ENCODE measurements at regions not wholly inside any gene's neighbourhood (a gene's known extent, or its start where the extent isn't known, plus 50 kb on each side); places are given as distances from the start of the nearest gene placed in this dataset.

DNA sequence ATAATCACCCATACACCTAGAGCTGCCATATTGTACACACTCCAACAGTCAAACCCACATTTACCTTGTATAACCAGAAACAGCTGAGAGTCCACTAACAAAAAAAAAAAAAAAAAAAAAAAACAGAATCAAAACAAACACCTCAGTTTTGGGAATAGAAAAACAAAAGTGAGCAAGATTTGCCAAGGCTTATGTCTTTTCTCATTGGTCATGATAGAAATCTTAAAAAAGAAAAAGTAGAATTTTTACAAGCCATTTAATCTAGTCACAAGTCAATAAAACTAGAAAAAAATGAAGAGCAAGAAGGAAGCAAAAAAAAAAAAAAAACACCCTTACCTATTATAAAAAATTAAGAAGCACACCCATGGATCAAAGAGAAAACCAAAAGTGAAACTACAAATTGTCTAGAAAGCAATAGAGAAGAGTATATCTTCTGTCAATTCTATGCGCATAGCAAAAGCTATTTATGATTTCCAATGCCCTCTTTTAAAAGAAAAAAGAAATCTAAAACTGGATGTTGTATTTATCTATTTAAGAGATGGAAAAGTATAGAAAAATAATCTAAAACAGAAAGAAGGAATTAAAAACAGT is 113.2 kb upstream of the GALNT2 start:
- ATAC-seq (ENCODE audit: low read depth) (no peak), DNase-seq (no peak)
- H3K9ac ChIP-seq (ENCODE audit: low read length): no peak overlapping the region
- intact Hi-C loops (cut with micrococcal nuclease): no loop called here
- H2AFZ ChIP-seq (ENCODE audit: insufficient read depth, low read depth, low read length, poor library complexity, severe bottlenecking): peak overlapping the region; percentile 17
- H3K27me3 ChIP-seq (replicated peaks in 1 of 4; ENCODE audit: control extremely low read depth in 1 of 4, control insufficient read depth in 3 of 4, insufficient read depth in 4 of 4, low read length in 3 of 4): peaks cover 0 to 3% (median 0%) of the 10 kb centered on the region in 4 experiments
- Mint-ChIP-seq H3K27me3 (peaks cover 20% of the 10 kb centered on the region), H3K9me3 (ENCODE audit: insufficient read depth) (no peaks in the 10 kb centered on the region), H3K4me1 (peaks cover 9% of the 10 kb centered on the region), H3K4me3 (no peak overlapping the region), H3K27ac (no peak overlapping the region)
- no peak overlapping the region for H3K27ac ChIP-seq (ENCODE audit: low read length in 2 of 2)
- ChIA-PET CTCF (interaction anchor here (0.8 kb wide), 1 partner anchor 38 kb away, joined by 4 read pairs; no protein-coding TSS in a partner anchor), POLR2A (no interaction called here)
- H3K9me3 ChIP-seq (ENCODE audit: control extremely low read depth in 1 of 3, control insufficient read depth in 2 of 3, insufficient read depth in 1 of 3, low read length in 2 of 3): peaks cover 0 to 1% (median 0%) of the 10 kb centered on the region in 3 donors
- no peaks in the 10 kb centered on the region for H3K4me1 ChIP-seq (ENCODE audit: control insufficient read depth in 2 of 2, insufficient read depth in 2 of 2, low read length in 2 of 2)
- H4K20me1 ChIP-seq (ENCODE audit: control insufficient read depth, insufficient read depth, low read length, poor library complexity, severe bottlenecking): no peaks in the 10 kb centered on the region
- H3K36me3 ChIP-seq (replicated peaks in 1 of 2; ENCODE audit: control extremely low read depth in 1 of 2, control insufficient read depth in 1 of 2, extremely low read depth in 1 of 2, insufficient read depth in 2 of 2, low read length in 1 of 2): no peaks in the 10 kb centered on the region
- peak overlapping the region in 1 of 5 experiments; percentile 18 for H3K4me3 ChIP-seq (ENCODE audit: control extremely low read depth in 1 of 5, extremely low read depth in 1 of 5, insufficient read depth in 1 of 5, low read depth in 2 of 5, low read length in 4 of 5)
- no peaks in the 10 kb centered on the region for H3K79me2 ChIP-seq (ENCODE audit: control insufficient read depth, insufficient read depth, low read length)
- WGBS (ENCODE audit: insufficient coverage): no CpG with 5 or more reads among the region's 1 CpG
- TF ChIP-seq, protein P1, sequence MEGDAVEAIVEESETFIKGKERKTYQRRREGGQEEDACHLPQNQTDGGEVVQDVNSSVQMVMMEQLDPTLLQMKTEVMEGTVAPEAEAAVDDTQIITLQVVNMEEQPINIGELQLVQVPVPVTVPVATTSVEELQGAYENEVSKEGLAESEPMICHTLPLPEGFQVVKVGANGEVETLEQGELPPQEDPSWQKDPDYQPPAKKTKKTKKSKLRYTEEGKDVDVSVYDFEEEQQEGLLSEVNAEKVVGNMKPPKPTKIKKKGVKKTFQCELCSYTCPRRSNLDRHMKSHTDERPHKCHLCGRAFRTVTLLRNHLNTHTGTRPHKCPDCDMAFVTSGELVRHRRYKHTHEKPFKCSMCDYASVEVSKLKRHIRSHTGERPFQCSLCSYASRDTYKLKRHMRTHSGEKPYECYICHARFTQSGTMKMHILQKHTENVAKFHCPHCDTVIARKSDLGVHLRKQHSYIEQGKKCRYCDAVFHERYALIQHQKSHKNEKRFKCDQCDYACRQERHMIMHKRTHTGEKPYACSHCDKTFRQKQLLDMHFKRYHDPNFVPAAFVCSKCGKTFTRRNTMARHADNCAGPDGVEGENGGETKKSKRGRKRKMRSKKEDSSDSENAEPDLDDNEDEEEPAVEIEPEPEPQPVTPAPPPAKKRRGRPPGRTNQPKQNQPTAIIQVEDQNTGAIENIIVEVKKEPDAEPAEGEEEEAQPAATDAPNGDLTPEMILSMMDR (IDR thresholded peaks at IDR 0.05): no peak
- no peak for TF ChIP-seq EZH2 (IDR thresholded peaks at IDR 0.05; ENCODE audit: borderline replicate concordance, insufficient read depth, low read depth, low read length, poor library complexity, severe bottlenecking)
- peak overlapping the region; percentile 13 for H3K4me2 ChIP-seq (replicated peaks; ENCODE audit: low read depth, low read length, poor library complexity, severe bottlenecking)

DNA sequence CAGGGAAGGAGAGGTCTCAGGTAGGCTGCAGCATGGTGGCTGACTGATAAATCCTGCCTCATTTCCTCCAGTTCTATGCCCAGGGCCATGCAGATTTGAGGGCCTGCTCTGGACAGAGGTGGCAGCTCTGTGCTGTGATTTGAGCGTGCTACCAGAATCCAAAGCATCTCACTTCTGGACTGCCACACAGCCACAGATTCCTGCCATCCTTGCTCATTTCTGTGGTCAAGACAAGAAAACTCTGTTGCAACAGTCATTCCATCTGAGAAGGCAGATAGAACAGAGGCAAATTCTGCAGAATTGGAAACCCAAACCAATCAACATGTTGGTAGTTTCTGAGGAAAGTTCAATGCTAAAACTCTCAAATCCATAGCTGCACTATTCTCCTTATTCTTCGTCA is 102.8 kb upstream of the GALNT2 start:
- Histone ChIP-seq H3K4me3 (ENCODE audit: control extremely low read depth in 1 of 5, extremely low read depth in 1 of 5, insufficient read depth in 1 of 5, low read depth in 2 of 5, low read length in 4 of 5) (no peak overlapping the region), H3K9me3 (ENCODE audit: control extremely low read depth in 1 of 3, control insufficient read depth in 2 of 3, insufficient read depth in 1 of 3, low read length in 2 of 3) (no peaks in the 10 kb centered on the region), H3K9ac (ENCODE audit: low read length) (no peak overlapping the region), H3K27me3 (replicated peaks in 1 of 4; ENCODE audit: control extremely low read depth in 1 of 4, control insufficient read depth in 3 of 4, insufficient read depth in 4 of 4, low read length in 3 of 4) (peaks cover 0 to 8% (median 5%) of the 10 kb centered on the region in 4 experiments), H4K20me1 (ENCODE audit: control insufficient read depth, insufficient read depth, low read length, poor library complexity, severe bottlenecking) (no peaks in the 10 kb centered on the region), H3K36me3 (replicated peaks in 1 of 2; ENCODE audit: control extremely low read depth in 1 of 2, control insufficient read depth in 1 of 2, extremely low read depth in 1 of 2, insufficient read depth in 2 of 2, low read length in 1 of 2) (no peaks in the 10 kb centered on the region), H3K4me2 (replicated peaks; ENCODE audit: low read depth, low read length, poor library complexity, severe bottlenecking) (no peak overlapping the region), H3K4me1 (ENCODE audit: control insufficient read depth in 2 of 2, insufficient read depth in 2 of 2, low read length in 2 of 2) (no peaks in the 10 kb centered on the region), H3K27ac (ENCODE audit: low read length in 2 of 2) (no peak overlapping the region), H2AFZ (ENCODE audit: insufficient read depth, low read depth, low read length, poor library complexity, severe bottlenecking) (no peak overlapping the region), H3K79me2 (ENCODE audit: control insufficient read depth, insufficient read depth, low read length) (no peaks in the 10 kb centered on the region)
- ATAC-seq (ENCODE audit: low read depth) (no peak), DNase-seq (no peak)
- POLR2A ChIA-PET: no interaction called here
- intact Hi-C loops (cut with micrococcal nuclease): no loop called here
- Mint-ChIP-seq H3K27ac (no peak overlapping the region), H3K27me3 (peaks cover 25% of the 10 kb centered on the region), H3K4me3 (no peak overlapping the region), H3K9me3 (ENCODE audit: insufficient read depth) (no peaks in the 10 kb centered on the region), H3K4me1 (no peaks in the 10 kb centered on the region)
- TF ChIP-seq EZH2 (IDR thresholded peaks at IDR 0.05; ENCODE audit: borderline replicate concordance, insufficient read depth, low read depth, low read length, poor library complexity, severe bottlenecking): no peak
- TF ChIP-seq, protein P1 (IDR thresholded peaks at IDR 0.05): no peak
- CTCF ChIA-PET: no interaction called here
- 86% methylated on average over 1 of the region's 2 CpGs for WGBS (ENCODE audit: insufficient coverage)

Data from B cell (primary cell).